HUDEP-2 (cell line): ENCODE measurements at regions not wholly inside any gene's neighbourhood (a gene's known extent, or its start where the extent isn't known, plus 50 kb on each side); places are given as distances from the start of the nearest gene placed in this dataset.
"Not testable (repeated sequence)": the region's sequence is repeated elsewhere in the genome, so short reads cannot be mapped to it uniquely, and the experiment has no call there.

Experiments used
- DNase-seq, 76 experiments: peaks; one replicate each; lab custom pipeline; 2025; ENCODE audit not compliant: unreplicated experiment in 76 of 76; lab: John Stamatoyannopoulos, UW

DNA sequence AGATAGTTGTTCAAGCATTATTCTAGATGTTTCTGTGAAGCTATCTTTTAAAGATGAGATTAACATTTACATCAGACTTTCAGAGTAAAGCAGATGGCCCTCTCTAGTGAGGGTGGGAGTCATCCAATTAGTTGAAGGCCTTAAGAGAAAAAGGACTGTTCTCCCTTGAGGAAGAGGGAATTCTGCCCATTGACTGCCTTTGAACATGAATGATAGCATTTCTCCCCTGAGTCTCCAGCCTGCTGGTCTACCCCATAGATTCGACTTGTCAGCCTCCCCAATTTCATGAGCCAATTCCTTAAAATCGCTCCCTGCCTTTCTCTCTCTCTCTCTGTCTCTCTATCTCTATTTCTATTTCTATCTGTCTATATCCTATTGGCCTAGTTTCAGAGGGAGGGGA is 115.5 kb downstream of the EBLN2 start:
- DNase-seq = no peak

DNA sequence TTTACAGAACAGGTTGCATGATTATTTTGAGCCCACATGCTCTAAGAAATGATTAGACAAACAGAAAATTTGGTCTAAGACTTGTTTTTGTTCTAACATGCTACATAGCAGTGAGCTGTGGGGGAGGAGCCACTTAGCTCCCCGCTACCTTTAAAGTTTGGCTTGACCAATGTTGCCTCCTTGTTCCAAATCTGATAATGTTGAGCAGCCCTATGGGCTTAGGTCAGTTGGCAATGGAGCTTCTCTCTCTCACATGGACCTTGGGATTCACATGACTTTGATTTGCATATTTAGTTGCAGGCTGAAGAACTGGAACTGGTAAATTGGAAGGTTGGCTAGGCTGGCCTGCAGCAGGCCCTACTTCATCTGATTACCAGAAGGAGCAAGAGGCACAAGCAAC is 116.4 kb downstream of the EBLN2 start:
- DNase-seq = no peak

- no peak for DNase-seq
These were observed 118.1 kb downstream of the EBLN2 start for GRCh38 chr3:73179601-73180000.

- no peak for DNase-seq
These were observed 125.3 kb downstream of the EBLN2 start for GRCh38 chr3:73186741-73187140.

DNA sequence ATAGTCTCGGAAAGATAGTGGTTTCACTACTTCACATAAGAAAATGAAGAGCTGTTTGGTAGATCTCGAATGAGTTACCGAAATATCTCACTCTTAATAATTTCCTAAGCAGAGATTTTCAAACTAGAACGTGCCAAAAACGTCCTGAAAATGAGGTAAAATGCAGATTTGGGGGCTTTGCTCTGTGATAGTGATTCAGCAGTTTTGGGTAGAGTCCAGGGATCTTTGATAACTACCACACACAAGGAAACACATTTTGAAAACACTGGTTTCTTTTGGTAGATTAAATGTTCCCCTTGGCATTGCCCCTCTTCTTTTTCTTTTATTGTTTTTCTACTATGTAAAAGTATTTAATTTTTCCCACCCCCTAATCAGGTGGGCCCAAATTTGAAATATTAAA is 125.9 kb downstream of the EBLN2 start:
- no peak for DNase-seq

- no peak for DNase-seq
These were observed 127.2 kb downstream of the EBLN2 start for GRCh38 chr3:73188707-73189106.

GRCh38 chr3:73192036-73192738 is 130.7 kb downstream of the EBLN2 start:
- DNase-seq = no peak

GRCh38 chr3:73193943-73194342 is 132.5 kb downstream of the EBLN2 start:
- DNase-seq = not testable (repeated sequence)

DNA sequence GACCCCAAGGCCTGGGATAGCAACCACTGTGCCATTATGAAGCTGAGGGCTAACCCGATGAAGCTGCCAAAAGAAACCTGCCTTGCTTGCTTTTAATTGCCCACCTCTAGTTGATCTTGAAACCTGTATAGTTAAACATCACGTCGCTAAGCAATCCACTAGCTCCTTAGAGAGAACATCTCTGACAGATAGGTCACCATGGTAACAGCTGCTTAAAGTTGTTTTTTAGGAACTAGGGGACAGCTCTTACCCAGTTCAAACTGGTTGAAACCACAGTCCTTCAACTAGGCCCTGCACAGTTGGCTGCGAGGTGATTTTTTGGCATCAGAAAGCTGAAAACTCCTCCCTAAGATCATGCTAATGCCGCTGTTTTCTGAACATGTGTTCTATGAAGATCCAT is 135.7 kb downstream of the EBLN2 start:
- DNase-seq = no peak

DNA sequence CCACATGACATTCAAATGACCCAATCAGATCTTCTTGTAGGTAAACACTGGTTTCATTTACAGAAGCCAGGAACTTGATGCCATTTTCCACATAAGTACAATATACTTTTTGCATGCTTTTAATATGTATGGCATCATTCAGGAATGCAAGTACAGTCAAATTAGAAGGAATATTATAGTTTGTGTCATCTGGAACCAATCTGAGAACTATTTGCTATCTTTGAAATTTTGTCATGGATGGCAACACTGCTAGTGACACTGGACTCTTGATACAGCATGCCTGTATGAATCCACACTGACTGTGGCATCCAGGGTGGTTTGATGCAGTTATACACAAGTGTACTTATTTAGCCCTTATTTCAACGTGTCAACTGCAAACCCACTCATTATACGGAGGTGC is 141.6 kb downstream of the EBLN2 start:
- DNase-seq = no peak

DNA sequence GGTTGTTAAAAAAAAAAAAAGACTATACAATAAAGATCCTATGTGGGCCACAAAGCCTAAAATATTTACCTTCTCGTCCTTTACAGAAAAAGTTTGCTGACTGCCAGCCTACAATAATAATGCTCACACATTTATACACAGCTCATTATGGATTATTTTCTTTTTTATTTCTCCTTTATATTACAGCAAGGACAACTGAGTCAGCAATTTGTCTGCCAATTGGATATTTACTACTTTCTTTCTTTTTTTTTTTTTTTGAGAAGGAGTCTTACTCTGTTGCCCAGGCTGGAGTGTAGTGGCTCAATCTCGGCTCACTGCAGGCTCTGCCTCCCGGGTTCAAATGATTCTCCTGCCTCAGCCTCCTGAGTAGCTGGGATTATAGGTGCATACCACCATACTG is 142.2 kb downstream of the EBLN2 start:
- no peak for DNase-seq

DNA sequence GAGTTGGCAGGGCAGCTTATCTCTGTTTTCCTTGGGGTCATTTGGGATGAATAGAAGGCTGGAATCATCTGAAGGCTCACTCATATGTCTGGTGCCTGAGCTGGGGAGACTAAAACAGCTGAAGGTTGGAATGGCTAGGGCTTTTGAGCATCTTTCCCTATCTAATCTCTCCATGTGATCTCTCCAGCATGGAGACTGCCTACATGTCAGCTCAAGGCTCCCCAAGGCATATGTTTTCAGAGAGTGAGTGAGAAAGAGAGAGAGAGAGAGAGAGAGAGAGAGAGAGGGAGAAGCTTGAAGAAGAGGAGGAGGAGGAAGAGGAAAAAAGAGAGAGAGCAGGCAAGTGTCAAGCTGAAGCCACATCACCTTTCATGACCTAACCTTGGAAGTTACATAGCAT is 143.4 kb downstream of the EBLN2 start:
- DNase-seq = no peak

- peak in 1 of 76 experiments; percentile 4 for DNase-seq
These were observed 144.6 kb downstream of the EBLN2 start for GRCh38 chr3:73206030-73206429.

GRCh38 chr3:73207946-73208440 is 146.5 kb downstream of the EBLN2 start:
- no peak for DNase-seq

GRCh38 chr3:73210759-73211158 is 149.3 kb downstream of the EBLN2 start:
- no peak for DNase-seq

DNA sequence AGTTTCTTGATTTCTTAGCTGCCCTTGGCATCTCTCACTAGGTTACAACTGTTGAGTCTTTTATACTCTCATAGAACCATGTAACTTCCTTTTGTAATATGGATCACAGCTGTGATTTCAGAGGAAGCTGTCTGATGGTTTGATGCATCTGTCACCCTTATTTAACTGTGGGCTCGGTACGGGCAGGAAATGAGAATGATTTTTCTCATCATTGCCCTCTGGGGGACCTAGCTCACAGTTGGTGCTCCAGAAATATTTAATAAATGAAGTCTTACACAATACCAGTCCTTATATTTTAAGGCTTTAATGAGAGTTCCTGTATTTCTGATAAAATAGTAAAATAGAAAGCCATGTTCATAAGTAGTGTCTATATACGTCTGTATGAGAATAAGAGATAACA is 151.2 kb downstream of the EBLN2 start:
- no peak for DNase-seq

DNA sequence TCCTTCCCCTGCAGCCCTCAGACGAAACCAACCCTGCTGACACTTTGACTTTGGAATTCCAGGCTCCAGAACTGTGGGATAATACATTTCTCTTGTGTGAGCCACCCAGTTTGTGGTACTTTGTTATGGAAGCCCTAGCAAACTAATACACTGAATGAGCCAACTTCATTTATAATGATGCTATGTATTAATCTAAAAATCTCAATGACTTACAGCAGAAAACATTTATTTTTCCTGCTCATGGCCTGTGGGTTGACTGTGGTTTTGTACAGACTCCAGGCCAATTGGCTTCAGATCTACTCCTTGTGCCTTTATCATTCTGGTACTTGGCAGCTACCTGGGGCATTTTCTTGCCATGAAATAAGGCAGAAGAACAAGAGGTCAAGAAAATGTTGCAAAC is 152.4 kb downstream of the EBLN2 start:
- DNase-seq = no peak

- DNase-seq = no peak
These were observed 153.4 kb downstream of the EBLN2 start for GRCh38 chr3:73214846-73215245.

- no peak for DNase-seq
These were observed 153.8 kb downstream of the EBLN2 start for GRCh38 chr3:73215281-73215680.

DNA sequence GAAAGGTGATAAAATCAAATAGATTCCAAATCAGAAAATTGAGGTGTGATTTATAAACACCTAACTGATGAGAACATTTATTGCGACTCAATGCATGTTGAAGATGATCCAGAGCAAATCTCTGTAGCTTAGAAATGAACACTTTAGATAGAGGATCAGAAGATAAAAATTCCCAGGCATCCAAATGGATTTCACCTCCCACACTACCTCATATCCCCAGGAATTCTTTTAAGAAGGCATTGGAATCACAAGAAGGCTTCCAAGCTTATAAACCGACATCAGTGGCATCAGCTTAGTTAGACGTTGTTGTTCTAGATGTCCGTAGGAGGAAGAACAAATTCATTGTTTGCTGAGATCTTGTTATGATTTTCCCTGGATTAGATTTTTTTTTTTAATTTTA is 154.4 kb downstream of the EBLN2 start:
- no peak for DNase-seq

GRCh38 chr3:73216310-73216709 is 154.9 kb downstream of the EBLN2 start:
- DNase-seq = no peak

DNA sequence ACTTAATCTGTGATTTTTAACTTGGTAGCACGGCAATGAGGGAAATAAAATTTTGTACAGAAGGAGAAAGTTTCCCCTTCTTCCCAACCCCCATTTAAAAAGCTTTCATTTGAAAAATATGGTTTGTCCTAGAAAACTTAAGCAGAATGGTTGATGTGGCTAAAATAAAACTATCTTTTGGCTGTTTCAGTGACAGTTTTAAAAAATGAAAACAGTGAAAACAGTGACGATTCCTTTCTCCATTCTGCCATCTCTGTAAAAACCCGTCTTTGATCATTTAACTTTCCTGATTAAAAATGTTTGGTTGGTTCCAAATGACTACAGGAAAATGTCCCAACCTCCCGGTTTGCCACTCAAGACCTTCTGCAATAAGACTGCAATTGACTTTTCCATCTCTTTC is 160.7 kb downstream of the EBLN2 start:
- DNase-seq = no peak
